H1 (cell line): ENCODE measurements at regions not wholly inside any gene's neighbourhood (a gene's known extent, or its start where the extent isn't known, plus 50 kb on each side); places are given as distances from the start of the nearest gene placed in this dataset.
A peak's percentile ranks its signal among the peaks of the same experiment; 100 is the strongest.

ENCODE experiments used
- CTCF ChIA-PET: fragments of 300-600 bp; sonication (Branson Sonifier 250); formaldehyde crosslinking; loops from one replicate; lab custom pipeline; 2021; ENCODE audit not compliant: partially characterized antibody; lab: Charles Lee
- POLR2A ChIA-PET: fragments of 300-600 bp; sonication (Branson Sonifier 250); formaldehyde crosslinking; loops from one replicate; lab custom pipeline; 2021; ENCODE audit warnings: inconsistent platforms; ENCODE audit not compliant: partially characterized antibody; lab: Charles Lee
- DNase-seq, 2 experiments: peaks; one replicate each; pipeline versions ENCODE4 v3.0.0 to v3.0.0-alpha.2; 2010 to 2022; ENCODE audit warnings: low spot score in 2 of 2, low read depth in 1 of 2, mixed read lengths in 1 of 2
- FAIRE-seq: peaks from 2 replicates; lab custom pipeline; 2011; peaks lifted over from hg19 to GRCh38; lab: Jason Lieb, UNC
- H2AFZ ChIP-seq: 2 replicates; pipeline ENCODE4 v1.8.1; 2012; ENCODE audit warnings: low read length, inconsistent platforms
- H2AK5ac ChIP-seq: 2 replicates; pipeline ENCODE4 v1.6.1; 2013; ENCODE audit warnings: low read depth, low read length
- H2BK120ac ChIP-seq: replicated peaks from 2 replicates; pipeline ENCODE3; 2013; ENCODE audit warnings: low read depth, low read length, inconsistent platforms
- H2BK12ac ChIP-seq: 2 replicates; pipeline ENCODE4 v1.6.1; 2013; ENCODE audit warnings: low read depth, low read length
- H2BK15ac ChIP-seq: 2 replicates; pipeline ENCODE4 v1.6.1; 2013; ENCODE audit warnings: low read length
- H2BK20ac ChIP-seq: 2 replicates; pipeline ENCODE4 v1.6.1; 2013; ENCODE audit warnings: low read length
- H2BK5ac ChIP-seq: 2 replicates; pipeline ENCODE4 v1.6.1; 2013; ENCODE audit warnings: low read depth, low read length
- H3K14ac ChIP-seq: 2 replicates; pipeline ENCODE4 v1.6.1; 2013; ENCODE audit warnings: inconsistent platforms; ENCODE audit not compliant: insufficient read length
- H3K18ac ChIP-seq: 2 replicates; pipeline ENCODE4 v1.6.1; 2013; ENCODE audit warnings: low read length; ENCODE audit errors: extremely low read depth
- H3K23ac ChIP-seq: 2 replicates; pipeline ENCODE4 v1.6.1; 2013; ENCODE audit warnings: inconsistent platforms; ENCODE audit not compliant: insufficient read length
- H3K23me2 ChIP-seq: 2 replicates; pipeline ENCODE4 v1.6.1; 2013; ENCODE audit warnings: low read depth, low read length
- H3K27ac ChIP-seq: 2 replicates; pipeline ENCODE4 v1.6.1; 2011; ENCODE audit warnings: low read depth, low read length, inconsistent platforms
- H3K27me3 ChIP-seq, 4 experiments: replicated peaks in 1 of 4; 1 replicate in 1 of 4; 2 replicates in 3 of 4; pipeline versions ENCODE4 v1.6.1 to v1.8.1; 2011 to 2013; ENCODE audit warnings: low read length in 3 of 4, mild to moderate bottlenecking in 3 of 4, inconsistent platforms in 2 of 4, mixed read lengths in 2 of 4, moderate library complexity in 1 of 4; ENCODE audit not compliant: control insufficient read depth in 3 of 4, insufficient read depth in 3 of 4; ENCODE audit errors: extremely low read depth in 1 of 4
- H3K36me3 ChIP-seq, 4 experiments: 2 replicates each; pipeline versions ENCODE4 v1.6.1 to v1.8.1; 2011 to 2013; ENCODE audit warnings: mild to moderate bottlenecking in 4 of 4, low read length in 3 of 4, moderate library complexity in 2 of 4, control low read depth in 1 of 4, inconsistent platforms in 1 of 4; ENCODE audit not compliant: insufficient read depth in 4 of 4, control insufficient read depth in 2 of 4
- H3K4ac ChIP-seq: replicated peaks from 2 replicates; pipeline ENCODE3; 2013; ENCODE audit warnings: low read length, low read depth, mixed read lengths, inconsistent platforms; ENCODE audit not compliant: insufficient read length
- H3K4me1 ChIP-seq, 4 experiments: replicated peaks in 1 of 4; 1 replicate in 1 of 4; 2 replicates in 3 of 4; pipeline versions ENCODE4 v1.6.1 to v1.8.1; 2011 to 2013; ENCODE audit warnings: low read length in 3 of 4, inconsistent platforms in 2 of 4, mixed read lengths in 1 of 4; ENCODE audit not compliant: insufficient read depth in 4 of 4, control insufficient read depth in 3 of 4
- H3K4me2 ChIP-seq, 2 experiments: 2 replicates each; pipeline versions ENCODE4 v1.6.1 to v1.8.1; 2011 to 2013; ENCODE audit warnings: low read depth in 2 of 2, low read length in 2 of 2, control low read depth in 1 of 2, inconsistent platforms in 1 of 2, mild to moderate bottlenecking in 1 of 2; ENCODE audit not compliant: insufficient read depth in 1 of 2
- H3K4me3 ChIP-seq, 4 experiments: fragments of 200-600, 300-600 bp in 1 of 4; sonication (generic), shearing (Covaris generic), sonication (Bioruptor Twin) in 1 of 4; 2 replicates each; pipeline versions ENCODE4 v1.5.1 to v1.8.1; 2011 to 2016; ENCODE audit warnings: low read length in 4 of 4, low read depth in 3 of 4, control low read depth in 2 of 4, inconsistent platforms in 2 of 4, mild to moderate bottlenecking in 2 of 4, mixed read lengths in 1 of 4, moderate library complexity in 1 of 4; ENCODE audit not compliant: insufficient read depth in 2 of 4; ENCODE audit errors: extremely low read depth in 1 of 4
- H3K56ac ChIP-seq: replicated peaks from 2 replicates; pipeline ENCODE3; 2013; ENCODE audit warnings: low read depth, mild to moderate bottlenecking, mixed read lengths, low read length, inconsistent platforms; ENCODE audit not compliant: insufficient read length
- H3K79me1 ChIP-seq: 2 replicates; pipeline ENCODE4 v1.6.1; 2013; ENCODE audit warnings: low read depth, low read length, control low read depth
- H3K79me2 ChIP-seq, 2 experiments: 2 replicates each; pipeline versions ENCODE4 v1.6.1 to v1.8.1; 2012 to 2013; ENCODE audit warnings: low read length in 2 of 2, mild to moderate bottlenecking in 2 of 2, inconsistent platforms in 1 of 2; ENCODE audit not compliant: insufficient read depth in 2 of 2, control insufficient read depth in 1 of 2
- H3K9ac ChIP-seq, 4 experiments: replicated peaks in 1 of 4; 1 replicate in 1 of 4; 2 replicates in 3 of 4; pipeline versions ENCODE4 v1.6.1 to v1.8.1; 2011 to 2013; ENCODE audit warnings: low read depth in 3 of 4, low read length in 3 of 4, control low read depth in 2 of 4, mild to moderate bottlenecking in 2 of 4, moderate library complexity in 2 of 4, inconsistent platforms in 1 of 4; ENCODE audit errors: extremely low read depth in 1 of 4
- H3K9me3 ChIP-seq, 2 experiments: 2 replicates each; pipeline versions ENCODE4 v1.6.1 to v1.8.1; 2012 to 2013; ENCODE audit warnings: mild to moderate bottlenecking in 2 of 2, moderate library complexity in 2 of 2, control low read depth in 1 of 2, inconsistent platforms in 1 of 2, low read depth in 1 of 2, low read length in 1 of 2, mixed read lengths in 1 of 2; ENCODE audit not compliant: insufficient read depth in 2 of 2
- H4K20me1 ChIP-seq, 2 experiments: replicated peaks in 1 of 2; 2 replicates each; pipeline versions ENCODE3 to v1.8.1; 2011 to 2013; ENCODE audit warnings: inconsistent platforms in 2 of 2, low read length in 2 of 2, mild to moderate bottlenecking in 1 of 2; ENCODE audit not compliant: insufficient read depth in 2 of 2, control insufficient read depth in 1 of 2
- H4K5ac ChIP-seq: 2 replicates; pipeline ENCODE4 v1.6.1; 2013; ENCODE audit warnings: low read length, low read depth, mixed read lengths, inconsistent platforms; ENCODE audit not compliant: insufficient read length
- H4K8ac ChIP-seq: 2 replicates; pipeline ENCODE4 v1.8.0; 2013; ENCODE audit warnings: mild to moderate bottlenecking, moderate library complexity, low read length, inconsistent platforms; ENCODE audit not compliant: insufficient read depth; ENCODE audit errors: extremely low read depth
- H4K91ac ChIP-seq: replicated peaks from 2 replicates; pipeline ENCODE3; 2013; ENCODE audit warnings: low read length, mixed read lengths, inconsistent platforms; ENCODE audit not compliant: insufficient read length
- CBX8 ChIP-seq: fragments of 300-800, 300-1000 bp; sonication (generic); IDR thresholded peaks from 2 replicates; pipeline ENCODE4 v1.7.1; 2016; ENCODE audit warnings: low read depth, low read length, borderline replicate concordance
- CEBPB ChIP-seq: IDR thresholded peaks from 2 replicates; pipeline ENCODE4 v1.6.1; 2012; ENCODE audit warnings: low read depth, low read length
- CHD2 ChIP-seq: IDR thresholded peaks from 2 replicates; pipeline ENCODE4 v1.6.1; 2012; ENCODE audit warnings: low read length, improper control_type of control experiment
- KDM1A ChIP-seq: fragments of 200-600, 300-600 bp; sonication (generic); IDR thresholded peaks from 2 replicates; pipeline ENCODE4 v1.7.1; 2016; ENCODE audit warnings: mild to moderate bottlenecking, low read length, borderline replicate concordance
- RNF2 ChIP-seq: fragments of 200-900, 300-1000 bp; sonication (generic); IDR thresholded peaks from 2 replicates; pipeline ENCODE4 v1.7.1; 2016; ENCODE audit warnings: borderline replicate concordance, low read depth, mild to moderate bottlenecking, antibody characterized with exemption, low read length; ENCODE audit not compliant: poor library complexity, severe bottlenecking; ENCODE audit errors: missing control alignments
- RXRA ChIP-seq: IDR thresholded peaks from 2 replicates; pipeline ENCODE4 v1.6.1; 2011; ENCODE audit warnings: low read depth, mild to moderate bottlenecking, low read length, moderate library complexity; ENCODE audit not compliant: insufficient read depth
- SP1 ChIP-seq: IDR thresholded peaks from 2 replicates; pipeline ENCODE4 v1.6.1; 2011; ENCODE audit warnings: low read depth, low read length
- SRF ChIP-seq: IDR thresholded peaks from 2 replicates; pipeline ENCODE4 v1.6.1; 2011; ENCODE audit warnings: mild to moderate bottlenecking, low read depth, low read length, moderate library complexity
- SUZ12 ChIP-seq: fragments of 200-600 bp; sonication (generic); IDR thresholded peaks from 2 replicates; pipeline ENCODE4 v1.6.1; 2012; ENCODE audit warnings: mild to moderate bottlenecking, inconsistent platforms, low read length, moderate library complexity, mixed read lengths
- TEAD4 ChIP-seq: IDR thresholded peaks from 2 replicates; pipeline ENCODE4 v1.6.1; 2012; ENCODE audit warnings: low read depth, low read length, inconsistent platforms, mixed read lengths
- USF2 ChIP-seq: IDR thresholded peaks from 2 replicates; pipeline ENCODE4 v1.6.1; 2011; ENCODE audit warnings: low read length, improper control_type of control experiment
- WGBS, 2 experiments: shearing (Covaris generic) in 1 of 2; methylation state at CpG; one replicate each; pipeline versions ENCODE4 v1.1.6 to v1.1.7; 2013 to 2015; ENCODE audit warnings: low lambda C conversion rate in 2 of 2, mixed read lengths in 2 of 2, inconsistent platforms in 1 of 2, low coverage in 1 of 2, missing lambda C conversion rate in 1 of 2; ENCODE audit not compliant: insufficient replicate concordance in 2 of 2, insufficient coverage in 1 of 2, insufficient read length in 1 of 2; ENCODE audit errors: extremely low coverage in 1 of 2, missing lambda C conversion rate in 1 of 2; 5-methylcytosine and 5-hydroxymethylcytosine counted together

GRCh38 chr4:41865306-41865980, 69.8 kb upstream of the TMEM33 start:
- Histone ChIP-seq H2BK12ac (no peak overlapping the region), H3K23ac (no peak overlapping the region), H3K56ac (no peak overlapping the region), H3K9me3 (no peaks in the 10 kb centered on the region), H3K4me3 (peak overlapping the region in 3 of 4 experiments; percentile 29 to 51 (median 42); a peak in 4 of 8 replicates), H3K4me1 (peaks cover 7 to 25% (median 14%) of the 10 kb centered on the region in 4 experiments), H3K23me2 (peaks cover 6% of the 10 kb centered on the region), H3K9ac (no peak overlapping the region), H3K36me3 (no peaks in the 10 kb centered on the region), H3K79me1 (no peaks in the 10 kb centered on the region), H4K5ac (no peak overlapping the region), H4K8ac (no peak overlapping the region), H2BK5ac (no peak overlapping the region), H2BK20ac (no peak overlapping the region), H4K20me1 (peaks cover 4 to 7% of the 10 kb centered on the region in 2 experiments), H2BK15ac (no peak overlapping the region)
- WGBS, 2 experiments, result 4% methylated on average over 33 of the region's 33 CpGs; no CpG with 5 or more reads in 1 of the 2 experiments
- POLR2A ChIA-PET, result interaction anchor here (1.0 to 3.1 kb wide), 3 partner anchors 9 to 19 kb away, joined by 3 to 25 read pairs (median 4); no protein-coding TSS in a partner anchor
- TF ChIP-seq USF2 (no peak), CHD2 (0 out of 2 replicates have a peak, but pooled peaks have one; percentile 32), RNF2 (peak; percentile 86), CBX8 (peak; percentile 16; the same call in 1 of the 2 replicates), SP1 (no peak), KDM1A (peak; percentile 81; the same call in 1 of the 2 replicates), TEAD4 (no peak), SUZ12 (peak; percentile 50; the same call in 1 of the 2 replicates), CEBPB (peak; percentile 79), RXRA (no peak), SRF (no peak)
- TF ChIP-seq, all 59 proteins: peak for 6
- Histone ChIP-seq H2BK120ac (no peak overlapping the region), H3K4me2 (peak overlapping the region; percentile 76 to 84), H3K14ac (no peak overlapping the region), H3K18ac (no peak overlapping the region), H2AK5ac (no peak overlapping the region), H4K91ac (no peak overlapping the region), H3K4ac (no peak overlapping the region), H3K79me2 (no peaks in the 10 kb centered on the region), H2AFZ (no peak overlapping the region), H3K27ac (no peak overlapping the region), H3K27me3 (peaks cover 46 to 79% (median 64%) of the 10 kb centered on the region in 4 experiments)
- DNase-seq, result peak in 1 of 2 experiments; percentile 55
- FAIRE-seq, result no peak
- CTCF ChIA-PET, result interaction anchor here (0.6 to 3.1 kb wide), 13 partner anchors 9 to 393 kb away, joined by 3 to 14 read pairs (median 4); partner anchors contain the start of gene PHOX2B
